BJ (cell line): ENCODE measurements at regions not wholly inside any gene's neighbourhood (a gene's known extent, or its start where the extent isn't known, plus 50 kb on each side); places are given as distances from the start of the nearest gene placed in this dataset.

Experiments
- CTCF ChIA-PET: fragments of 350-600 bp; formaldehyde crosslinking; extraction: SDS; loops from one replicate; lab custom pipeline; 2021; ENCODE audit warnings: antibody characterized with exemption, inconsistent platforms; lab: Yijun Ruan, JAX
- POLR2A ChIA-PET: fragments of 300-600 bp; sonication (Branson Sonifier 250); formaldehyde crosslinking; extraction: SDS; loops from one replicate; lab custom pipeline; 2021; ENCODE audit warnings: antibody characterized with exemption; lab: Charles Lee
- DNase-seq: peaks from one replicate; pipeline ENCODE4 v3.0.0-alpha.2; 2011; ENCODE audit warnings: low read depth
- H3K27me3 ChIP-seq: 2 replicates; pipeline ENCODE4 v1.6.0; 2011; ENCODE audit warnings: low read length; ENCODE audit not compliant: control insufficient read depth, insufficient read depth
- H3K36me3 ChIP-seq: 2 replicates; pipeline ENCODE4 v1.5.1; 2011; ENCODE audit warnings: low read length; ENCODE audit not compliant: control insufficient read depth, insufficient read depth
- H3K4me3 ChIP-seq: 2 replicates; pipeline ENCODE4 v1.5.1; 2011; ENCODE audit warnings: low read depth, mild to moderate bottlenecking, control low read depth, low read length
- CTCF ChIP-seq: IDR thresholded peaks from 2 replicates; pipeline ENCODE4 v1.5.1; 2011; ENCODE audit warnings: low read depth, mild to moderate bottlenecking, control low read depth, inconsistent platforms, low read length, moderate library complexity; ENCODE audit not compliant: insufficient read depth

GRCh38 chr10:31708046-31708445 is 220.6 kb downstream of the ARHGAP12 start:
- no peaks in the 10 kb centered on the region for H3K36me3 ChIP-seq
- H3K27me3 ChIP-seq: no peaks in the 10 kb centered on the region
- TF ChIP-seq CTCF: no peak
- no peak for DNase-seq
- ChIA-PET POLR2A (interaction anchor here (1.3 kb wide), 1 partner anchor 10 kb away, joined by 8 read pairs; no protein-coding TSS in a partner anchor), CTCF (interaction anchor here (1.2 to 2.2 kb wide), 2 partner anchors 27 to 100 kb away, joined by 4 to 9 read pairs; no protein-coding TSS in a partner anchor)
- no peak overlapping the region for H3K4me3 ChIP-seq

GRCh38 chr10:31707093-31708039 is 221.3 kb downstream of the ARHGAP12 start:
- no peak overlapping the region for H3K4me3 ChIP-seq
- no peak for TF ChIP-seq CTCF
- H3K27me3 ChIP-seq: no peaks in the 10 kb centered on the region
- CTCF ChIA-PET: interaction anchor here (1.2 kb wide), 1 partner anchor 28 kb away, joined by 4 read pairs; no protein-coding TSS in a partner anchor
- POLR2A ChIA-PET: interaction anchor here (1.3 kb wide), 1 partner anchor 9 kb away, joined by 8 read pairs; no protein-coding TSS in a partner anchor
- peak; percentile 65 for DNase-seq
- no peaks in the 10 kb centered on the region for H3K36me3 ChIP-seq

- CTCF ChIA-PET: interaction anchor here (1.1 kb wide), 1 partner anchor 103 kb away, joined by 3 read pairs; no protein-coding TSS in a partner anchor
- TF ChIP-seq CTCF: no peak
- Histone ChIP-seq H3K27me3 (no peaks in the 10 kb centered on the region), H3K36me3 (no peaks in the 10 kb centered on the region), H3K4me3 (no peak overlapping the region)
- DNase-seq: no peak
- POLR2A ChIA-PET: interaction anchor here (1.3 kb wide), 1 partner anchor 9 kb away, joined by 8 read pairs; no protein-coding TSS in a partner anchor
Measured at GRCh38 chr10:31706464-31707092, 222.1 kb downstream of the ARHGAP12 start.

- CTCF ChIA-PET: no interaction called here
- Histone ChIP-seq H3K27me3 (no peaks in the 10 kb centered on the region), H3K4me3 (no peak overlapping the region), H3K36me3 (no peaks in the 10 kb centered on the region)
- POLR2A ChIA-PET: no interaction called here
- DNase-seq: no peak
- no peak for TF ChIP-seq CTCF
Measured at GRCh38 chr10:31705136-31705535, 223.5 kb downstream of the ARHGAP12 start.

- no peak for DNase-seq
- POLR2A ChIA-PET: no interaction called here
Measured at GRCh38 chr10:31704195-31704594, 224.4 kb downstream of the ARHGAP12 start.

More at GRCh38 chr10:31704195-31704594, 224.4 kb downstream of the ARHGAP12 start:
- CTCF ChIA-PET: no interaction called here
- H3K27me3 ChIP-seq: no peaks in the 10 kb centered on the region
- H3K36me3 ChIP-seq: no peaks in the 10 kb centered on the region
- no peak overlapping the region for H3K4me3 ChIP-seq
- TF ChIP-seq CTCF: no peak
